ENCODE measurements at regions not wholly inside any gene's neighbourhood (a gene's known extent, or its start where the extent isn't known, plus 50 kb on each side); places are given as distances from the start of the nearest gene placed in this dataset.
"Not testable (repeated sequence)": the region's sequence is repeated elsewhere in the genome, so short reads cannot be mapped to it uniquely, and the experiment has no call there.

GRCh38 chr10:131363416-131363815 is 51.9 kb upstream of the TCERG1L start:
- DNase-seq: no peak

DNA sequence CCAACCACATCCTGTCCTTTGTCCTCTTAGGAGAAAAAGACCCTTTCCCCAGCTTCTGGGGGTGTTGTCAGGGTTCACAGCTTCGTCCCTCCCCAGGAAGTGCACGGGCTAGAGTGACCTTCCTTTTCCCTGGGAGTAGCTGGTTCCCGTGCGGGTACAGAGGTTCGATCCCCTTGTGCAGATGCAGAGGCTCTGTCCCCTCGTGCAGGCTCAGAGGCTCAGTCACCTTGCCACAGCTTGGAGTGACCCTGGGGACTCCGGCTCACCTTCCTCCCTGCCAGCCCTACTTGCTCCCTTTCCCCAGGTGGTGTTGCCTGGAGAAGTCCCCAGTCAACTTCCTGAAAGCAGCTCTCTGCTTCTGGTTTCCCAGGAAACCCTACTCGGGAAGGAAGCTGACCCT is 60.0 kb upstream of the TCERG1L start:
- no peak for DNase-seq

DNA sequence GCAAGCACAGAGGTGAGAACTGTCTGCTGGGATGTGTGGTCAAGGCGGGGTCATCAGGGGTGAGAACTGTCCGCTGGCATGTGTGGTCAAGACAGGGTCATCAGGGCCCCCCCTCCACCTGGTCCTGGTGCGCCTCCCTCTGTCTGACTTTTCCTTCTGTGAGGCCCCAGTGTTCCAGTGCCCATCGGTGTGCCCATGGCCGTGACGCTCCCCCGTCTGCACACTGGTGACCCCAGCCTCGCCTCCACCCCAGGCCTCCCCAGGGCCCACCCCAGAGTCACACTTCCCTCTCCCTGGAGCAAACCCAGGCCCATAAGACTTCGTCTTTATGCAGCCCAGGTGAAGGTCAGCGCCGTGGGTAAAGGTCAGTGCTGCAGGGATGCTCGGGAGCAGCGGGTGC is 70.1 kb upstream of the TCERG1L start:
- no peak for DNase-seq

DNA sequence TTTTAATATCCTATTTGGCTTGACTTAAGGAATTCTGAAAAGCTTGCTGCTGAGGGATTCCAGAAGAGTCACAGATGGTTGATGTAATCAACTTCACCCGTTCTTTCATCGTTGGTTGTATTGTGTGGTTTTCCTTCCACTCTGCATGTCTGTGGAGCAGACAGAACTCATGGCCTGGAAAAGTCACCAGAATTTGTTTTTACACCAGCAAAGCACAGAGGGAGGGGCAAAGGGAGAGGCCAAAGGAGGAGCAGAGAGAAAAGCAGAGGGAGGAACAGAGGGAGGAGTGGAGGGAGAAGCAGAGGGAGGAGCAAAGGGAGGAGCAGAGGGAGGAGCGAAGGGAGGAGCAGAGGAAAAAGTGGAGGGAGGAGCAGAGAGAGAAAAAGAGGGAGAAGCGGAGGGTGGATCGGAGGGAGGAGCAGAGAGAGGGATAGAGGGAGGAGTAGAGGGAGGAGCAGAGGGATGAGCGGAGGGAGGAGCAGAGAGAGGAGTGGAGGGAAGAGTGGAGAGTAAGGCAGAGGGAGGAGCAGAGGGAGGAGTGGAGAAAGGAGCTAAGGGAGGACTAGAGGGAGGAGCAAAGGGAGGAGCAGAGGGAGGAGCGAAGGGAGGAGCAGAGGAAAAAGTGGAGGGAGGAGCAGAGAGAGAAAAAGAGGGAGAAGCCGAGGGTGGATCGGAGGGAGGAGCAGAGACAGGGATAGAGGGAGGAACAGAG is 73.8 kb upstream of the TCERG1L start:
- not testable (repeated sequence) for DNase-seq

GRCh38 chr10:131387018-131387529 is 75.6 kb upstream of the TCERG1L start:
- DNase-seq: no peak

- DNase-seq: no peak
These were observed 80.4 kb upstream of the TCERG1L start for GRCh38 chr10:131391936-131392335.

- no peak for DNase-seq
These were observed 84.9 kb upstream of the TCERG1L start for GRCh38 chr10:131396121-131397050.

DNA sequence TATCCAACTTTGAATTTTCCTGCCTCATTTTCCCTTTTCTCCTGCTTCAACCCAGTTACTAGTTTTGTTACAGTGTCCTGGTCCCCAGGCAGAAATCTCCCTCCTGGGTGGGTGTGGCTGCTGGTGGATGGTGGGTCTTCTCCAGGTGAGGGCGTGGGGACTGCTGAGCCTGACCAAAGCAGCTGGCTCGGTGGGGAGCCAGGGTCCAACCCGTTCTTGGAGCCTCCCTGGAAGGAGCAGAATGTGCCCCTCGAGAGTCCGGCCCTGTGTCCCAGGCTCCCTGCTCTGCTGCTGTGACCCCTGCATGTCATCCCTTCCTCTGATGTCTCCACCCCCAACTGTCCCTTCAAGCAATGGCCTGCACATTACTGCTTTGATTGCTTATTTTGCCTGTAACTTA is 86.6 kb upstream of the TCERG1L start:
- no peak for DNase-seq

- DNase-seq: no peak
These were observed 88.5 kb upstream of the TCERG1L start for GRCh38 chr10:131399981-131400380.

- DNase-seq: no peak
These were observed 89.0 kb upstream of the TCERG1L start for GRCh38 chr10:131400513-131400912.

GRCh38 chr10:131402771-131403650 is 91.5 kb upstream of the TCERG1L start:
- DNase-seq: no peak

- DNase-seq: no peak
These were observed 92.4 kb upstream of the TCERG1L start for GRCh38 chr10:131403936-131404335.

DNA sequence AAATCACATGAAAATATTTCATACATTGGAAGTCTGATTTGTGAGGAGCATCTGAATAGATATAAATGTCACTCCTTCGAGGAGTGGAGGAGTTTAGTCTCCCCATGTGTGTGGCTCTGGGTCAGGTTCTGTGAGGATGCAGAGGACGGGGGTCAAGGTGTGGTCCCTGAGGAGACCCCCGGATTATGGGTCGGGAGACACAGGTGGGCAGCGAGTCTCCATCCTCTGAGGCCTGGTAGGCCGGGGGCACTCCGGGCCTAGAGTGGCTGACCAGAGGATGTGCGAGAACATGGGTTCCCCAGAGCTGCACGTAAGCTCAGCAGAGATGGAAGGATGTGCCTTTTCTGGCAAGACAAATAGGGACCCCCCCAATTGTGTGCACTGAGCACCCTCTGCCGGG is 93.4 kb upstream of the TCERG1L start:
- no peak for DNase-seq

- DNase-seq: no peak
These were observed 95.3 kb upstream of the TCERG1L start for GRCh38 chr10:131406676-131407392.

DNA sequence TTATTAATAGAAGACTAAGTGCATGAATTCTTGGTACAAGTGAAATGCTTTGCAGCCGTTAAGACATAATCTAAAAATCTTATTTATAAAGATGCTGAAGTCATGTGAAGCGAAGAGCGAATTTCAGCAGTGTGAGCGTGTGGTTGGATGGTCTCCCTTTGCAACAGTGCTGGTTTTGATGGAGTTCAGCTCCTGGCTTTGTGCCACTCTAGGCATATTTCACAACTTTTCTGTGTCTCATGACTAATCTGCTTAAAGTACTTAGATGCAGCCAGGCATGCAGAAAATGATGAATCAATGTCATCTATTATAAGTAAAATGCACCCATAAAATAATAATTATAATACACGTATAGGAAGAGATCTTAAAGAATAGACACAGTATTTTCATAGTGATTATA is 107.2 kb upstream of the TCERG1L start:
- no peak for DNase-seq

- DNase-seq: no peak
These were observed 108.3 kb upstream of the TCERG1L start for GRCh38 chr10:131419797-131420196.

- DNase-seq: no peak
These were observed 109.3 kb upstream of the TCERG1L start for GRCh38 chr10:131420867-131421266.

GRCh38 chr10:131421381-131421780 is 109.9 kb upstream of the TCERG1L start:
- DNase-seq: no peak

- DNase-seq: no peak
These were observed 111.2 kb upstream of the TCERG1L start for GRCh38 chr10:131422731-131423130.

- DNase-seq: no peak
These were observed 112.5 kb upstream of the TCERG1L start for GRCh38 chr10:131424053-131424452.

- no peak for DNase-seq
These were observed 113.4 kb upstream of the TCERG1L start for GRCh38 chr10:131424836-131425491.

All from NCI-H1105 (cell line).